ENCODE measurements at regions not wholly inside any gene's neighbourhood (a gene's known extent, or its start where the extent isn't known, plus 50 kb on each side); places are given as distances from the start of the nearest gene placed in this dataset.

- H3K27me3 ChIP-seq (ENCODE audit: insufficient read depth, low read depth): no peaks in the 10 kb centered on the region
- H3K4me2 ChIP-seq: no peak overlapping the region
- H3K4me1 ChIP-seq (ENCODE audit: low read depth, poor library complexity, severe bottlenecking): no peaks in the 10 kb centered on the region
- no peaks in the 10 kb centered on the region for H3K36me3 ChIP-seq (ENCODE audit: insufficient read depth)
- TF ChIP-seq, protein P1, sequence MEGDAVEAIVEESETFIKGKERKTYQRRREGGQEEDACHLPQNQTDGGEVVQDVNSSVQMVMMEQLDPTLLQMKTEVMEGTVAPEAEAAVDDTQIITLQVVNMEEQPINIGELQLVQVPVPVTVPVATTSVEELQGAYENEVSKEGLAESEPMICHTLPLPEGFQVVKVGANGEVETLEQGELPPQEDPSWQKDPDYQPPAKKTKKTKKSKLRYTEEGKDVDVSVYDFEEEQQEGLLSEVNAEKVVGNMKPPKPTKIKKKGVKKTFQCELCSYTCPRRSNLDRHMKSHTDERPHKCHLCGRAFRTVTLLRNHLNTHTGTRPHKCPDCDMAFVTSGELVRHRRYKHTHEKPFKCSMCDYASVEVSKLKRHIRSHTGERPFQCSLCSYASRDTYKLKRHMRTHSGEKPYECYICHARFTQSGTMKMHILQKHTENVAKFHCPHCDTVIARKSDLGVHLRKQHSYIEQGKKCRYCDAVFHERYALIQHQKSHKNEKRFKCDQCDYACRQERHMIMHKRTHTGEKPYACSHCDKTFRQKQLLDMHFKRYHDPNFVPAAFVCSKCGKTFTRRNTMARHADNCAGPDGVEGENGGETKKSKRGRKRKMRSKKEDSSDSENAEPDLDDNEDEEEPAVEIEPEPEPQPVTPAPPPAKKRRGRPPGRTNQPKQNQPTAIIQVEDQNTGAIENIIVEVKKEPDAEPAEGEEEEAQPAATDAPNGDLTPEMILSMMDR (conservative IDR thresholded peaks at IDR 0.05; ENCODE audit: low read depth, low read length): no peak
- no peak overlapping the region for H3K4me3 ChIP-seq (IDR thresholded peaks at IDR 0.05; ENCODE audit: insufficient read depth, low read depth, low read length)
- no peak overlapping the region for H3K27ac ChIP-seq
- H3K9ac ChIP-seq: no peak overlapping the region
- no peaks in the 10 kb centered on the region for H3K79me2 ChIP-seq (ENCODE audit: insufficient read depth, low read depth)
- H2AFZ ChIP-seq (ENCODE audit: low read depth): no peak overlapping the region
- H4K20me1 ChIP-seq (ENCODE audit: insufficient read depth): no peaks in the 10 kb centered on the region
These were observed 75.7 kb upstream of the PDZD8 start for GRCh38 chr10:117450940-117451339.

DNA sequence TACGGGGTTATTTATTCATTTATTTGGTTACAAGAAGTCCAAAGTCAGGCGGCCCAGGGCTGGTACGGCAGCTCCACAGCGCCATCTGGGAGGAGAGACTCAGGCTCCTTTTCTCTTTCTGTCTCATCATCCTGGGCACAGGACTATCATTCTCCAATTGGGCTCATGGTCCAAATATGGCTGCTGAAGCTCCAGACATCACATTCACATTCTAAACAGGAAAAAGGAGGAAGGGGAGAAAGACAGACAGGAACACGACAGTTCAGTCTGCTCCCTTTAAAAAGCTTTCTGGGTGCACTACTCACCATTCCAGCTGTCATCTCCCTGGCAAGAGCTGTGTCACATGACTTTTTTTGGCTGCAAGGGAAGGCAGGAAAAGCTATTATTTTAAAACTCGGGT lies 74.4 kb upstream of the PDZD8 start:
- H4K20me1 ChIP-seq (ENCODE audit: insufficient read depth): no peaks in the 10 kb centered on the region
- no peaks in the 10 kb centered on the region for H3K36me3 ChIP-seq (ENCODE audit: insufficient read depth)
- no peak overlapping the region for H3K4me3 ChIP-seq (IDR thresholded peaks at IDR 0.05; ENCODE audit: insufficient read depth, low read depth, low read length)
- no peaks in the 10 kb centered on the region for H3K27me3 ChIP-seq (ENCODE audit: insufficient read depth, low read depth)
- no peak overlapping the region for H3K9ac ChIP-seq
- no peak overlapping the region for H2AFZ ChIP-seq (ENCODE audit: low read depth)
- TF ChIP-seq, protein P1 (conservative IDR thresholded peaks at IDR 0.05; ENCODE audit: low read depth, low read length): no peak
- no peaks in the 10 kb centered on the region for H3K79me2 ChIP-seq (ENCODE audit: insufficient read depth, low read depth)
- H3K4me1 ChIP-seq (ENCODE audit: low read depth, poor library complexity, severe bottlenecking): no peaks in the 10 kb centered on the region
- no peak overlapping the region for H3K27ac ChIP-seq
- no peak overlapping the region for H3K4me2 ChIP-seq

- Histone ChIP-seq H3K4me2 (no peak overlapping the region), H3K27me3 (ENCODE audit: insufficient read depth, low read depth) (no peaks in the 10 kb centered on the region), H3K4me1 (ENCODE audit: low read depth, poor library complexity, severe bottlenecking) (no peaks in the 10 kb centered on the region), H4K20me1 (ENCODE audit: insufficient read depth) (no peaks in the 10 kb centered on the region), H3K36me3 (ENCODE audit: insufficient read depth) (no peaks in the 10 kb centered on the region), H3K27ac (no peak overlapping the region), H3K4me3 (IDR thresholded peaks at IDR 0.05; ENCODE audit: insufficient read depth, low read depth, low read length) (no peak overlapping the region), H3K9ac (no peak overlapping the region), H2AFZ (ENCODE audit: low read depth) (no peak overlapping the region), H3K79me2 (ENCODE audit: insufficient read depth, low read depth) (no peaks in the 10 kb centered on the region)
- TF ChIP-seq, protein P1 (conservative IDR thresholded peaks at IDR 0.05; ENCODE audit: low read depth, low read length): no peak
These were observed 73.6 kb upstream of the PDZD8 start for GRCh38 chr10:117448802-117449201.

DNA sequence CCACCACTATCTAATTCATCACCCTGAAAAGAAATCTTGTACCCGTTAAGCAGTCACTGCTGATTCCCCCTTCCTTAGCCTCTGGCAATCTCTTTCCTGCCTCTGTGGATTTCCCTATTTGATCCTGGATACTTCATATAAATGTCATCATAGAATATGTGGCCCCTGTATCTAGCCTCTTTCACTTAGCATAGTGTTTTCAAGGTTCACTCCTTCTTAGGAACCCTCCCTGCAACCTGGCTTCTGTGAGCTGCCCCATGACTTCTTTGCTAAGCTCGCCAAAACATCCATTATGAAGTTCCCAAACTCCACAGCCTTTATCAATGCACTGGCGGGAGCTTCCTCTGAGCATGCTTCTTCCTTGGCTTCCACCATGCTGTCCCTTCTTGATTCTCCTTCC lies 70.8 kb upstream of the PDZD8 start:
- Histone ChIP-seq H3K36me3 (ENCODE audit: insufficient read depth) (no peaks in the 10 kb centered on the region), H3K27ac (no peak overlapping the region), H3K27me3 (ENCODE audit: insufficient read depth, low read depth) (no peaks in the 10 kb centered on the region), H3K4me2 (no peak overlapping the region), H3K79me2 (ENCODE audit: insufficient read depth, low read depth) (no peaks in the 10 kb centered on the region), H2AFZ (ENCODE audit: low read depth) (no peak overlapping the region), H3K4me3 (IDR thresholded peaks at IDR 0.05; ENCODE audit: insufficient read depth, low read depth, low read length) (no peak overlapping the region), H3K9ac (no peak overlapping the region), H4K20me1 (ENCODE audit: insufficient read depth) (no peaks in the 10 kb centered on the region), H3K4me1 (ENCODE audit: low read depth, poor library complexity, severe bottlenecking) (no peaks in the 10 kb centered on the region)
- TF ChIP-seq, protein P1 (conservative IDR thresholded peaks at IDR 0.05; ENCODE audit: low read depth, low read length): no peak
